C4-2B (cell line): ENCODE measurements at regions not wholly inside any gene's neighbourhood (a gene's known extent, or its start where the extent isn't known, plus 50 kb on each side); places are given as distances from the start of the nearest gene placed in this dataset.

Source experiments
- ZFX ChIP-seq: fragments of 450-650 bp; IDR thresholded peaks from 2 replicates; pipeline ENCODE4 v1.6.1; 2017
- TF ChIP-seq, protein P1 (sequence below): fragments of 450-650 bp; conservative IDR thresholded peaks from 2 replicates; pipeline ENCODE4 v1.5.1; 2017; ENCODE audit warnings: mild to moderate bottlenecking

GRCh38 chr10:120710076-120710475, 141.1 kb upstream of the WDR11 start:
- TF ChIP-seq, protein P1, sequence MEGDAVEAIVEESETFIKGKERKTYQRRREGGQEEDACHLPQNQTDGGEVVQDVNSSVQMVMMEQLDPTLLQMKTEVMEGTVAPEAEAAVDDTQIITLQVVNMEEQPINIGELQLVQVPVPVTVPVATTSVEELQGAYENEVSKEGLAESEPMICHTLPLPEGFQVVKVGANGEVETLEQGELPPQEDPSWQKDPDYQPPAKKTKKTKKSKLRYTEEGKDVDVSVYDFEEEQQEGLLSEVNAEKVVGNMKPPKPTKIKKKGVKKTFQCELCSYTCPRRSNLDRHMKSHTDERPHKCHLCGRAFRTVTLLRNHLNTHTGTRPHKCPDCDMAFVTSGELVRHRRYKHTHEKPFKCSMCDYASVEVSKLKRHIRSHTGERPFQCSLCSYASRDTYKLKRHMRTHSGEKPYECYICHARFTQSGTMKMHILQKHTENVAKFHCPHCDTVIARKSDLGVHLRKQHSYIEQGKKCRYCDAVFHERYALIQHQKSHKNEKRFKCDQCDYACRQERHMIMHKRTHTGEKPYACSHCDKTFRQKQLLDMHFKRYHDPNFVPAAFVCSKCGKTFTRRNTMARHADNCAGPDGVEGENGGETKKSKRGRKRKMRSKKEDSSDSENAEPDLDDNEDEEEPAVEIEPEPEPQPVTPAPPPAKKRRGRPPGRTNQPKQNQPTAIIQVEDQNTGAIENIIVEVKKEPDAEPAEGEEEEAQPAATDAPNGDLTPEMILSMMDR, result no peak
- no peak for TF ChIP-seq ZFX
